KMS-11 (cell line): ENCODE measurements at regions not wholly inside any gene's neighbourhood (a gene's known extent, or its start where the extent isn't known, plus 50 kb on each side); places are given as distances from the start of the nearest gene placed in this dataset.
"Not testable (repeated sequence)": the region's sequence is repeated elsewhere in the genome, so short reads cannot be mapped to it uniquely, and the experiment has no call there.

Experiments used
- H2AFZ ChIP-seq: fragments of 200-600 bp; sonication (generic); 2 replicates; pipeline ENCODE4 v1.6.1; 2016; ENCODE audit warnings: antibody characterized with exemption, mixed run types, low read depth
- H3K27ac ChIP-seq: fragments of 200-600 bp; sonication (generic); 2 replicates; pipeline ENCODE4 v1.6.1; 2016; ENCODE audit warnings: mild to moderate bottlenecking, mixed run types
- H3K27me3 ChIP-seq: fragments of 200-600 bp; sonication (generic); 2 replicates; pipeline ENCODE4 v1.6.1; 2017; ENCODE audit warnings: mild to moderate bottlenecking, low read depth, mixed run types, moderate library complexity; ENCODE audit not compliant: insufficient read depth
- H3K36me3 ChIP-seq: fragments of 200-600 bp; sonication (generic); 2 replicates; pipeline ENCODE4 v1.6.1; 2017; ENCODE audit warnings: mild to moderate bottlenecking, mixed run types; ENCODE audit not compliant: insufficient read depth
- H3K4me1 ChIP-seq: fragments of 200-600 bp; sonication (generic); 2 replicates; pipeline ENCODE4 v1.6.1; 2016; ENCODE audit warnings: mild to moderate bottlenecking, low read depth, mixed run types; ENCODE audit not compliant: poor library complexity, severe bottlenecking
- H3K4me2 ChIP-seq: fragments of 200-600 bp; sonication (generic); 2 replicates; pipeline ENCODE4 v1.7.0; 2016; ENCODE audit warnings: mild to moderate bottlenecking, mixed run types
- H3K4me3 ChIP-seq: fragments of 200-600 bp; sonication (generic); IDR thresholded peaks from 2 replicates; pipeline ENCODE4 v1.6.1; 2017; ENCODE audit warnings: low read depth, low read length, mixed read lengths; ENCODE audit not compliant: insufficient read depth
- H3K79me2 ChIP-seq: fragments of 200-600 bp; sonication (generic); 2 replicates; pipeline ENCODE4 v1.6.1; 2016; ENCODE audit warnings: low read depth, mixed run types; ENCODE audit not compliant: insufficient read depth
- H3K9ac ChIP-seq: fragments of 200-600 bp; sonication (generic); 2 replicates; pipeline ENCODE4 v1.6.1; 2016; ENCODE audit warnings: mild to moderate bottlenecking, mixed run types
- H4K20me1 ChIP-seq: fragments of 200-600 bp; sonication (generic); 2 replicates; pipeline ENCODE4 v1.6.1; 2016; ENCODE audit warnings: mild to moderate bottlenecking, mixed run types; ENCODE audit not compliant: insufficient read depth
- TF ChIP-seq, protein P1 (sequence below): fragments of 200-600 bp; sonication (generic); conservative IDR thresholded peaks from 2 replicates; pipeline ENCODE4 v1.6.1; 2017; ENCODE audit warnings: low read depth, mild to moderate bottlenecking, antibody characterized with exemption, low read length, moderate library complexity, mixed read lengths

DNA sequence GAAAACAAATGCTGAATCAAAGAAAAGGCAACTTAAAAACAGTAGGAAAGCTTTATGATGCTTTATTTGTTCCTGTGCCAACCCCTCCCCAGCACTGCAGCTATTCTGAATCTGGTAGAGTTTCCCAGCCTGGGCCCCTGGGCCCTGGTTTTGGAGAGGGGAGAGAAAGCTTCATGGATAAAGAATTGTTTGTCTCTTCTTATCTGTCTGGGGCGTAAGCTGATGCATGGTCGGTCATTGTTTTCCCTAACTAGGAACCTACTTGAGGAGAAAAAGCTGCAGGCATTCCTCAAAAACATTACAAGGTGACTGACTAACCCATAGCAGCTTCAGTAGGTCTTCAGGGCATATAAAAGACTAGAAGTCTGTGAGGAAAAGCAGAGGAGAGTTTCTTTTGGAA lies 758.1 kb upstream of the EPHA7 start:
- Histone ChIP-seq H3K27me3 (no peaks in the 10 kb centered on the region), H4K20me1 (no peaks in the 10 kb centered on the region), H3K9ac (no peak overlapping the region), H3K79me2 (no peaks in the 10 kb centered on the region), H3K27ac (no peak overlapping the region), H3K4me3 (no peak overlapping the region), H3K36me3 (no peaks in the 10 kb centered on the region), H3K4me1 (no peaks in the 10 kb centered on the region), H2AFZ (no peak overlapping the region), H3K4me2 (no peak overlapping the region)
- TF ChIP-seq, protein P1, sequence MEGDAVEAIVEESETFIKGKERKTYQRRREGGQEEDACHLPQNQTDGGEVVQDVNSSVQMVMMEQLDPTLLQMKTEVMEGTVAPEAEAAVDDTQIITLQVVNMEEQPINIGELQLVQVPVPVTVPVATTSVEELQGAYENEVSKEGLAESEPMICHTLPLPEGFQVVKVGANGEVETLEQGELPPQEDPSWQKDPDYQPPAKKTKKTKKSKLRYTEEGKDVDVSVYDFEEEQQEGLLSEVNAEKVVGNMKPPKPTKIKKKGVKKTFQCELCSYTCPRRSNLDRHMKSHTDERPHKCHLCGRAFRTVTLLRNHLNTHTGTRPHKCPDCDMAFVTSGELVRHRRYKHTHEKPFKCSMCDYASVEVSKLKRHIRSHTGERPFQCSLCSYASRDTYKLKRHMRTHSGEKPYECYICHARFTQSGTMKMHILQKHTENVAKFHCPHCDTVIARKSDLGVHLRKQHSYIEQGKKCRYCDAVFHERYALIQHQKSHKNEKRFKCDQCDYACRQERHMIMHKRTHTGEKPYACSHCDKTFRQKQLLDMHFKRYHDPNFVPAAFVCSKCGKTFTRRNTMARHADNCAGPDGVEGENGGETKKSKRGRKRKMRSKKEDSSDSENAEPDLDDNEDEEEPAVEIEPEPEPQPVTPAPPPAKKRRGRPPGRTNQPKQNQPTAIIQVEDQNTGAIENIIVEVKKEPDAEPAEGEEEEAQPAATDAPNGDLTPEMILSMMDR = no peak

DNA sequence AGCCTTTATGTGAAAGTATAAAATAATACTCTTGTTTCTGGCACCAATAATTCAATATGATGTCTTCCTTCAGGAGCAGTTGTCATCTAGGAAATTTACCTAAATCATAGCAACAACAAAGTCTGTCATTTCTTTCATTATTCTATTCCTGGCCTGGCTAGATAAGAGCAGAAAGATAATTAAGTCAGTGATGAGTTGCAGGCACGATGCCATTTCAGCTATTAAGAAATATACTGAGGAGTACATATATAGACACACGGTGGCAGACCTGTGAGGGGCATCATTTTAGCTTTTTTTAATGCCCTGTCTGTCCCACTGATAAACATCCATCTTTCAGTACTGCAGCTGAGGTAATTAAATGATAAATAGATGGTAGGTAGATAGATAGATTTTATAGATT lies 756.1 kb upstream of the EPHA7 start:
- no peak overlapping the region for H3K4me2 ChIP-seq
- TF ChIP-seq, protein P1 = no peak
- H3K36me3 ChIP-seq = no peaks in the 10 kb centered on the region
- no peak overlapping the region for H3K4me3 ChIP-seq
- no peaks in the 10 kb centered on the region for H3K27me3 ChIP-seq
- H2AFZ ChIP-seq = no peak overlapping the region
- H4K20me1 ChIP-seq = no peaks in the 10 kb centered on the region
- no peak overlapping the region for H3K9ac ChIP-seq
- no peak overlapping the region for H3K27ac ChIP-seq
- H3K79me2 ChIP-seq = no peaks in the 10 kb centered on the region
- H3K4me1 ChIP-seq = no peaks in the 10 kb centered on the region

DNA sequence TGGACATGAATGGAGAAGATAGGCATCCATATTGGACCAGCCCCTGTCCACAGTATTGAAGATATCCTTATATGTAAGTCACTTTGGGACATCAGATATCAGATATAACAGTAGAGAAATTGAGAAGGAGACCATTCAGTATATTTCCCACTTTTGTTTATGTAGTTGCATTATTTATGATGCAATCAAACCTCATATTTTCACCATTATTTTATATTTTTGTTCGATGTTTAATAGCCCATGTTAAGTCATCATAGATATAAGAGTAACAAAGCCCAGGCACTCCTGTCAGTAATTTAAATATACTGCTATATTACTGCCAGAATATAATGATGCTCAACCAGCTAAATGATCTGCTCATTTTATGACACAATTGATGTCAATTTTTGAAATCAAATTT lies 744.5 kb upstream of the EPHA7 start:
- Histone ChIP-seq H4K20me1 (no peaks in the 10 kb centered on the region), H3K27ac (no peak overlapping the region), H3K36me3 (no peaks in the 10 kb centered on the region), H3K9ac (no peak overlapping the region), H3K4me1 (no peaks in the 10 kb centered on the region), H3K4me2 (no peak overlapping the region), H3K79me2 (no peaks in the 10 kb centered on the region), H3K4me3 (no peak overlapping the region), H2AFZ (no peak overlapping the region), H3K27me3 (no peaks in the 10 kb centered on the region)
- TF ChIP-seq, protein P1 = no peak

DNA sequence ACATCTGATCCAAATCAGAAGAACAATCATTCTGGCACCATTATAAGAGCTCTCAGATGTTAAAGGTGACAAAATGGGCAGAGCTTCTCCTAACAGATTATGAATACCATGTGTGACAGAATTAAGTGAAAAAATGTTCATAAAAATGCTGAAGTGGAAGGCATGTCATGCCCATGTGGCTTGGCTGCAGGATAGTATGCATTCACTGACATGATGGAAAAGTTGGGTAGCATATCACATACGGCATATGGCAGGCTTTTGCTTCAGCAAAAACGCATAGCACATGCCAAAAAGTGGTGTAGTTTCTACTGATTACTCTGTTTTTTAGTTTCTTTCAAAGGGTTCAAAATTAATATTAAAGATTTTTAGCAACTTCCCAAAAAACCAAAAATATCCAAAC lies 731.5 kb upstream of the EPHA7 start:
- H3K4me1 ChIP-seq = no peaks in the 10 kb centered on the region
- H3K4me2 ChIP-seq = no peak overlapping the region
- no peaks in the 10 kb centered on the region for H3K27me3 ChIP-seq
- TF ChIP-seq, protein P1 = no peak
- H3K4me3 ChIP-seq = no peak overlapping the region
- no peak overlapping the region for H3K9ac ChIP-seq
- H3K36me3 ChIP-seq = no peaks in the 10 kb centered on the region
- no peak overlapping the region for H3K27ac ChIP-seq
- H2AFZ ChIP-seq = no peak overlapping the region
- no peaks in the 10 kb centered on the region for H3K79me2 ChIP-seq
- H4K20me1 ChIP-seq = no peaks in the 10 kb centered on the region

DNA sequence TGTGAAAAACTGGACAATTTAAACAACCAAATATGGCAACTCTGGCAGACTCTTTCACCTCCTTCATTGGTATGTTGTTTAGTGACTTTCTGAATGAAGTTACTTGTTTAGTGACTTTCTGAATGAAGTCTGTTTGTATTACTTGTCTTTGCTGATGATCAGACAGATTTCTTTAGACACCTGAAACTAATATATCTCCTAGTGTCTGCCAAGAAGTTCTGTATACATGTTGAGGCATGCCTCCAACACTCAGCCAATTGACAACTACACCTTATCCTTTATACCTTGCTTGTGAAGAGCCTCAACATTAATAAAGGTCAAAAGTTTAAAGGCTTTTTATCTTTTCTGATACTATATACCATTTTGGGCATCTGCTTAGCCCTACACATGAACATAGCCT lies 725.4 kb upstream of the EPHA7 start:
- Histone ChIP-seq H4K20me1 (no peaks in the 10 kb centered on the region), H3K4me3 (no peak overlapping the region), H3K9ac (no peak overlapping the region), H3K4me1 (no peaks in the 10 kb centered on the region), H3K27ac (no peak overlapping the region), H3K79me2 (no peaks in the 10 kb centered on the region), H3K36me3 (no peaks in the 10 kb centered on the region), H3K27me3 (no peaks in the 10 kb centered on the region), H2AFZ (no peak overlapping the region), H3K4me2 (no peak overlapping the region)
- TF ChIP-seq, protein P1 = no peak

DNA sequence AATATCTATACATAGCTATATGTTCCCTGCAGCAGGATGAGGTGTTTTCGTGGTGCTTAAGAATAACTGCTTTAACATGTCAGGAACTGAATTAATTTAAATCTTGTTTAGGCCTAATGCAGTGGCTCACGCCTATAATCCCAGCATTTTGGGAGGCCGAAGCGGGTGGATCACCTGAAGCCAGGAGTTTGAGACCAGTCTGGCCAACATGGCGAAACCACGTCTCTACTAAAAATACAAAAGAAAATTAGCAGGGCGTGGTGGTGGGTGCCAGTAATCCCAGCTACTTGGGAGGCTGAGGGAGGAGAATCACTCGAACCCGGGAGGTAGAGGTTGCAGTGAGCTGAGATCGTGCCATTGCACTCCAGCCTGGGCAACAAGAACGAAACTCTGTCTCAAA lies 717.8 kb upstream of the EPHA7 start:
- not testable (repeated sequence) for H3K36me3 ChIP-seq, H3K27ac ChIP-seq

More for the DNA sequence above, 717.8 kb upstream of the EPHA7 start:
- H3K27me3 ChIP-seq, H3K4me1 ChIP-seq, H3K9ac ChIP-seq, H2AFZ ChIP-seq, H4K20me1 ChIP-seq, H3K79me2 ChIP-seq, H3K4me2 ChIP-seq, H3K4me3 ChIP-seq: not testable (repeated sequence)
